ENCODE measurements at regions not wholly inside any gene's neighbourhood (a gene's known extent, or its start where the extent isn't known, plus 50 kb on each side); places are given as distances from the start of the nearest gene placed in this dataset.

DNA sequence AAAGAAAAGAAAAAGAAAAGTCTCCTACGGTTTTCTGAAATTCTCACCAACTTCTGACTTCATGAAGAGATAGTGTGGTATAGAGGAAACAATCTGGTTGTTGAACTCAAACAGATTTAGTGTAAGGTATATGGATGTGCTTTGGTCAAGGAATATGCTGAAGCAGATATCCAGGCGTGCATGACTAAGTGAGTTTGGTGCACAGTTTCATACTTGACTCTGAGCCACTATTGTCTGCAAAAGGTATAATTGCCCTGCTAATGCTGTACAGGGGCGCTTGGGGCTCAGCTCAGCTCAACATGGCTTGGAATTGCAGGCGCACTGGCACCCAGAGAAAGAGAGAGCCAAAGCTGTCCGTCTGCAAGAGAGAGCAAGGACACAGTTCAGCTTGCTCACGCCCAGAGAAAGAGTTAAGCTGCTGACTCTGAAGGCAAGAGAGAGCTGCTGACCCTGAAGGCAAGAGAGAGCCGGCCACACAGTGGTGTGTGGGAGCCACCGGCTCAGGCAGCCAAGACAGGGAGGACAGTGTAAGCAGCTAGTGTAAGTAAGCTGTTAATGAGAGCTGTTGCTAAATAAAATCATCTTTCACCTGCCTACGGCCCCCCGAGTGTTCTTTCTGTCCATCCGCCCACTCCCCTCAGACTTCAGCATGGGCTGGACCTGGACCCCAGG lies 66.4 kb upstream of the SLC38A4 start:
- Mint-ChIP-seq H3K27ac (no peak overlapping the region), H3K36me3 (no peaks in the 10 kb centered on the region), H3K4me1 (no peaks in the 10 kb centered on the region), H3K9me3 (peaks cover 5% of the 10 kb centered on the region), H3K27me3 (ENCODE audit: low read depth) (no peaks in the 10 kb centered on the region), H3K4me3 (no peak overlapping the region)
- ChIA-PET CTCF (interaction anchor here (1.2 kb wide), 1 partner anchor 92 kb away, joined by 4 read pairs; no protein-coding TSS in a partner anchor), POLR2A (interaction anchor here (0.5 kb wide), 1 partner anchor 490 kb away, joined by 4 read pairs; no protein-coding TSS in a partner anchor)
- DNase-seq (ENCODE audit: low spot score) (no peak), ATAC-seq (no peak; the same call in 1 of the 2 replicates)
- TF ChIP-seq NR3C1 (CRISPR knock-in tag; conservative IDR thresholded peaks at IDR 0.05; ENCODE audit: low read depth) (no peak), CTCF (IDR thresholded peaks at IDR 0.05) (no peak), GTF2I (CRISPR knock-in tag; conservative IDR thresholded peaks at IDR 0.05) (no peak), ZNF317 (CRISPR knock-in tag; IDR thresholded peaks at IDR 0.05; ENCODE audit: borderline replicate concordance, low read depth) (no peak), ETV6 (CRISPR knock-in tag; IDR thresholded peaks at IDR 0.05) (no peak), NFYB (CRISPR knock-in tag; conservative IDR thresholded peaks at IDR 0.05; ENCODE audit: low read depth) (no peak), ZNF396 (CRISPR knock-in tag; IDR thresholded peaks at IDR 0.05; ENCODE audit: borderline replicate concordance) (no peak), JAZF1 (CRISPR knock-in tag; IDR thresholded peaks at IDR 0.05) (no peak)
- TF ChIP-seq, protein P1, sequence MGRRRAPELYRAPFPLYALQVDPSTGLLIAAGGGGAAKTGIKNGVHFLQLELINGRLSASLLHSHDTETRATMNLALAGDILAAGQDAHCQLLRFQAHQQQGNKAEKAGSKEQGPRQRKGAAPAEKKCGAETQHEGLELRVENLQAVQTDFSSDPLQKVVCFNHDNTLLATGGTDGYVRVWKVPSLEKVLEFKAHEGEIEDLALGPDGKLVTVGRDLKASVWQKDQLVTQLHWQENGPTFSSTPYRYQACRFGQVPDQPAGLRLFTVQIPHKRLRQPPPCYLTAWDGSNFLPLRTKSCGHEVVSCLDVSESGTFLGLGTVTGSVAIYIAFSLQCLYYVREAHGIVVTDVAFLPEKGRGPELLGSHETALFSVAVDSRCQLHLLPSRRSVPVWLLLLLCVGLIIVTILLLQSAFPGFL (CRISPR knock-in tag; IDR thresholded peaks at IDR 0.05; ENCODE audit: borderline replicate concordance) = no peak
- TF ChIP-seq, protein P2, sequence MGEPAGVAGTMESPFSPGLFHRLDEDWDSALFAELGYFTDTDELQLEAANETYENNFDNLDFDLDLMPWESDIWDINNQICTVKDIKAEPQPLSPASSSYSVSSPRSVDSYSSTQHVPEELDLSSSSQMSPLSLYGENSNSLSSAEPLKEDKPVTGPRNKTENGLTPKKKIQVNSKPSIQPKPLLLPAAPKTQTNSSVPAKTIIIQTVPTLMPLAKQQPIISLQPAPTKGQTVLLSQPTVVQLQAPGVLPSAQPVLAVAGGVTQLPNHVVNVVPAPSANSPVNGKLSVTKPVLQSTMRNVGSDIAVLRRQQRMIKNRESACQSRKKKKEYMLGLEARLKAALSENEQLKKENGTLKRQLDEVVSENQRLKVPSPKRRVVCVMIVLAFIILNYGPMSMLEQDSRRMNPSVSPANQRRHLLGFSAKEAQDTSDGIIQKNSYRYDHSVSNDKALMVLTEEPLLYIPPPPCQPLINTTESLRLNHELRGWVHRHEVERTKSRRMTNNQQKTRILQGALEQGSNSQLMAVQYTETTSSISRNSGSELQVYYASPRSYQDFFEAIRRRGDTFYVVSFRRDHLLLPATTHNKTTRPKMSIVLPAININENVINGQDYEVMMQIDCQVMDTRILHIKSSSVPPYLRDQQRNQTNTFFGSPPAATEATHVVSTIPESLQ (CRISPR knock-in tag; IDR thresholded peaks at IDR 0.05) = no peak
- TF ChIP-seq, protein P3, sequence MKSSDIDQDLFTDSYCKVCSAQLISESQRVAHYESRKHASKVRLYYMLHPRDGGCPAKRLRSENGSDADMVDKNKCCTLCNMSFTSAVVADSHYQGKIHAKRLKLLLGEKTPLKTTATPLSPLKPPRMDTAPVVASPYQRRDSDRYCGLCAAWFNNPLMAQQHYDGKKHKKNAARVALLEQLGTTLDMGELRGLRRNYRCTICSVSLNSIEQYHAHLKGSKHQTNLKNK (CRISPR knock-in tag; IDR thresholded peaks at IDR 0.05) = no peak

- Mint-ChIP-seq H3K36me3 (no peaks in the 10 kb centered on the region), H3K27ac (no peak overlapping the region), H3K27me3 (ENCODE audit: low read depth) (no peaks in the 10 kb centered on the region), H3K4me3 (no peak overlapping the region), H3K4me1 (no peaks in the 10 kb centered on the region), H3K9me3 (peaks cover 9% of the 10 kb centered on the region)
- ChIA-PET CTCF (interaction anchor here (1.2 kb wide), 1 partner anchor 91 kb away, joined by 4 read pairs; no protein-coding TSS in a partner anchor), POLR2A (interaction anchor here (0.5 kb wide), 1 partner anchor 491 kb away, joined by 4 read pairs; no protein-coding TSS in a partner anchor)
- DNase-seq (ENCODE audit: low spot score) = no peak
- ATAC-seq = no peak
- TF ChIP-seq GTF2I (CRISPR knock-in tag; conservative IDR thresholded peaks at IDR 0.05) (no peak), ZNF671 (CRISPR knock-in tag; IDR thresholded peaks at IDR 0.05) (no peak), KAT7 (CRISPR knock-in tag; IDR thresholded peaks at IDR 0.05; ENCODE audit: borderline replicate concordance) (no peak), SOX15 (CRISPR knock-in tag; IDR thresholded peaks at IDR 0.05) (no peak), IRF2 (CRISPR knock-in tag; IDR thresholded peaks at IDR 0.05; ENCODE audit: borderline replicate concordance, low read depth) (no peak), NFYB (CRISPR knock-in tag; conservative IDR thresholded peaks at IDR 0.05; ENCODE audit: low read depth) (no peak), JUN (CRISPR knock-in tag; IDR thresholded peaks at IDR 0.05) (no peak), NFE2L1 (CRISPR knock-in tag; IDR thresholded peaks at IDR 0.05) (no peak), ESRRA (CRISPR knock-in tag; IDR thresholded peaks at IDR 0.05; ENCODE audit: borderline replicate concordance) (no peak), TEAD4 (CRISPR knock-in tag; IDR thresholded peaks at IDR 0.05) (no peak)
- TF ChIP-seq, protein P4, sequence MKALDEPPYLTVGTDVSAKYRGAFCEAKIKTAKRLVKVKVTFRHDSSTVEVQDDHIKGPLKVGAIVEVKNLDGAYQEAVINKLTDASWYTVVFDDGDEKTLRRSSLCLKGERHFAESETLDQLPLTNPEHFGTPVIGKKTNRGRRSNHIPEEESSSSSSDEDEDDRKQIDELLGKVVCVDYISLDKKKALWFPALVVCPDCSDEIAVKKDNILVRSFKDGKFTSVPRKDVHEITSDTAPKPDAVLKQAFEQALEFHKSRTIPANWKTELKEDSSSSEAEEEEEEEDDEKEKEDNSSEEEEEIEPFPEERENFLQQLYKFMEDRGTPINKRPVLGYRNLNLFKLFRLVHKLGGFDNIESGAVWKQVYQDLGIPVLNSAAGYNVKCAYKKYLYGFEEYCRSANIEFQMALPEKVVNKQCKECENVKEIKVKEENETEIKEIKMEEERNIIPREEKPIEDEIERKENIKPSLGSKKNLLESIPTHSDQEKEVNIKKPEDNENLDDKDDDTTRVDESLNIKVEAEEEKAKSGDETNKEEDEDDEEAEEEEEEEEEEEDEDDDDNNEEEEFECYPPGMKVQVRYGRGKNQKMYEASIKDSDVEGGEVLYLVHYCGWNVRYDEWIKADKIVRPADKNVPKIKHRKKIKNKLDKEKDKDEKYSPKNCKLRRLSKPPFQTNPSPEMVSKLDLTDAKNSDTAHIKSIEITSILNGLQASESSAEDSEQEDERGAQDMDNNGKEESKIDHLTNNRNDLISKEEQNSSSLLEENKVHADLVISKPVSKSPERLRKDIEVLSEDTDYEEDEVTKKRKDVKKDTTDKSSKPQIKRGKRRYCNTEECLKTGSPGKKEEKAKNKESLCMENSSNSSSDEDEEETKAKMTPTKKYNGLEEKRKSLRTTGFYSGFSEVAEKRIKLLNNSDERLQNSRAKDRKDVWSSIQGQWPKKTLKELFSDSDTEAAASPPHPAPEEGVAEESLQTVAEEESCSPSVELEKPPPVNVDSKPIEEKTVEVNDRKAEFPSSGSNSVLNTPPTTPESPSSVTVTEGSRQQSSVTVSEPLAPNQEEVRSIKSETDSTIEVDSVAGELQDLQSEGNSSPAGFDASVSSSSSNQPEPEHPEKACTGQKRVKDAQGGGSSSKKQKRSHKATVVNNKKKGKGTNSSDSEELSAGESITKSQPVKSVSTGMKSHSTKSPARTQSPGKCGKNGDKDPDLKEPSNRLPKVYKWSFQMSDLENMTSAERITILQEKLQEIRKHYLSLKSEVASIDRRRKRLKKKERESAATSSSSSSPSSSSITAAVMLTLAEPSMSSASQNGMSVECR (CRISPR knock-in tag; IDR thresholded peaks at IDR 0.05; ENCODE audit: borderline replicate concordance) = no peak
- TF ChIP-seq, protein P5, sequence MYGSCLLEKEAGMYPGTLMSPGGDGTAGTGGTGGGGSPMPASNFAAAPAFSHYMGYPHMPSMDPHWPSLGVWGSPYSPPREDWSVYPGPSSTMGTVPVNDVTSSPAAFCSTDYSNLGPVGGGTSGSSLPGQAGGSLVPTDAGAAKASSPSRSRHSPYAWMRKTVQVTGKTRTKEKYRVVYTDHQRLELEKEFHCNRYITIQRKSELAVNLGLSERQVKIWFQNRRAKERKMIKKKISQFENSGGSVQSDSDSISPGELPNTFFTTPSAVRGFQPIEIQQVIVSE (CRISPR knock-in tag; IDR thresholded peaks at IDR 0.05; ENCODE audit: borderline replicate concordance) = no peak
- TF ChIP-seq, protein P6, sequence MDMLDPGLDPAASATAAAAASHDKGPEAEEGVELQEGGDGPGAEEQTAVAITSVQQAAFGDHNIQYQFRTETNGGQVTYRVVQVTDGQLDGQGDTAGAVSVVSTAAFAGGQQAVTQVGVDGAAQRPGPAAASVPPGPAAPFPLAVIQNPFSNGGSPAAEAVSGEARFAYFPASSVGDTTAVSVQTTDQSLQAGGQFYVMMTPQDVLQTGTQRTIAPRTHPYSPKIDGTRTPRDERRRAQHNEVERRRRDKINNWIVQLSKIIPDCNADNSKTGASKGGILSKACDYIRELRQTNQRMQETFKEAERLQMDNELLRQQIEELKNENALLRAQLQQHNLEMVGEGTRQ (CRISPR knock-in tag; IDR thresholded peaks at IDR 0.05) = no peak
Observed at GRCh38 chr12:46892887-46893286, 67.1 kb upstream of the SLC38A4 start.

Measured in WTC11 (cell line).